GM19395 (cell line): ENCODE measurements at regions not wholly inside any gene's neighbourhood (a gene's known extent, or its start where the extent isn't known, plus 50 kb on each side); places are given as distances from the start of the nearest gene placed in this dataset.

Source experiments
- ATAC-seq: cut with Tn5 transposase; IDR thresholded peaks from one replicate; pipeline ENCODE4 v1.9.1; 2021; ENCODE audit warnings: mild to moderate bottlenecking, moderate library complexity; ENCODE audit not compliant: unreplicated experiment

- no peak for ATAC-seq
These were observed 784.8 kb upstream of the CDH2 start for GRCh38 chr18:28961669-28962228.

GRCh38 chr18:28960146-28960545 lies 783.2 kb upstream of the CDH2 start:
- no peak for ATAC-seq

GRCh38 chr18:28952339-28952738 lies 775.4 kb upstream of the CDH2 start:
- ATAC-seq = no peak

GRCh38 chr18:28947900-28948299 lies 771.0 kb upstream of the CDH2 start:
- no peak for ATAC-seq

GRCh38 chr18:28946471-28946870 lies 769.5 kb upstream of the CDH2 start:
- no peak for ATAC-seq

- no peak for ATAC-seq
These were observed 746.0 kb upstream of the CDH2 start for GRCh38 chr18:28922936-28923335.

GRCh38 chr18:28916456-28916855 lies 739.5 kb upstream of the CDH2 start:
- ATAC-seq = no peak

- ATAC-seq = no peak
These were observed 728.6 kb upstream of the CDH2 start for GRCh38 chr18:28905509-28905908.

- ATAC-seq = no peak
These were observed 727.9 kb upstream of the CDH2 start for GRCh38 chr18:28904789-28905364.

GRCh38 chr18:28903306-28903705 lies 726.4 kb upstream of the CDH2 start:
- no peak for ATAC-seq

GRCh38 chr18:28890791-28891190 lies 713.9 kb upstream of the CDH2 start:
- ATAC-seq = no peak

- ATAC-seq = no peak
These were observed 707.4 kb upstream of the CDH2 start for GRCh38 chr18:28884304-28884703.

- ATAC-seq = no peak
These were observed 703.9 kb upstream of the CDH2 start for GRCh38 chr18:28880856-28881255.

GRCh38 chr18:28875059-28875458 lies 698.1 kb upstream of the CDH2 start:
- no peak for ATAC-seq

GRCh38 chr18:28863396-28863795 lies 686.5 kb upstream of the CDH2 start:
- ATAC-seq = no peak

- no peak for ATAC-seq
These were observed 681.3 kb upstream of the CDH2 start for GRCh38 chr18:28858248-28858647.

- no peak for ATAC-seq
These were observed 679.1 kb upstream of the CDH2 start for GRCh38 chr18:28855989-28856388.

- no peak for ATAC-seq
These were observed 678.6 kb upstream of the CDH2 start for GRCh38 chr18:28855524-28855923.

GRCh38 chr18:28854964-28855363 lies 678.0 kb upstream of the CDH2 start:
- ATAC-seq = no peak

GRCh38 chr18:28846958-28847357 lies 670.0 kb upstream of the CDH2 start:
- ATAC-seq = no peak

GRCh38 chr18:28837100-28837499 lies 660.2 kb upstream of the CDH2 start:
- ATAC-seq = no peak

GRCh38 chr18:28834889-28835288 lies 658.0 kb upstream of the CDH2 start:
- no peak for ATAC-seq

GRCh38 chr18:28831908-28832307 lies 655.0 kb upstream of the CDH2 start:
- ATAC-seq = no peak
